ENCODE measurements at regions not wholly inside any gene's neighbourhood (a gene's known extent, or its start where the extent isn't known, plus 50 kb on each side); places are given as distances from the start of the nearest gene placed in this dataset.

GRCh38 chr11:30653606-30654005, 67.5 kb upstream of the MPPED2 start:
- Histone ChIP-seq H3K36me3 (ENCODE audit: insufficient read depth, insufficient read length, low read length) (no peaks in the 10 kb centered on the region), H3K9ac (ENCODE audit: insufficient read length, low read depth) (no peak overlapping the region), H3K9me3 (ENCODE audit: insufficient read depth, low read length) (no peaks in the 10 kb centered on the region), H3K4me3 (ENCODE audit: insufficient read length, low read depth) (no peak overlapping the region), H3K4me1 (ENCODE audit: insufficient read depth, insufficient read length) (no peaks in the 10 kb centered on the region), H3K27me3 (ENCODE audit: insufficient read depth, insufficient read length) (no peaks in the 10 kb centered on the region)
- TF ChIP-seq SUZ12 (IDR thresholded peaks at IDR 0.05; ENCODE audit: extremely low read depth, insufficient read depth, insufficient read length) (no peak), ZNF274 (IDR thresholded peaks at IDR 0.05; ENCODE audit: low read depth, low read length) (no peak), YY1 (IDR thresholded peaks at IDR 0.05; ENCODE audit: insufficient read depth, insufficient read length) (no peak)
- no peak for DNase-seq (ENCODE audit: low read depth, low spot score)

- Histone ChIP-seq H3K9ac (ENCODE audit: insufficient read length, low read depth) (no peak overlapping the region), H3K9me3 (ENCODE audit: insufficient read depth, low read length) (no peaks in the 10 kb centered on the region), H3K27me3 (ENCODE audit: insufficient read depth, insufficient read length) (no peaks in the 10 kb centered on the region), H3K4me1 (ENCODE audit: insufficient read depth, insufficient read length) (no peaks in the 10 kb centered on the region), H3K36me3 (ENCODE audit: insufficient read depth, insufficient read length, low read length) (no peaks in the 10 kb centered on the region), H3K4me3 (ENCODE audit: insufficient read length, low read depth) (no peak overlapping the region)
- TF ChIP-seq YY1 (IDR thresholded peaks at IDR 0.05; ENCODE audit: insufficient read depth, insufficient read length) (no peak), ZNF274 (IDR thresholded peaks at IDR 0.05; ENCODE audit: low read depth, low read length) (no peak), SUZ12 (IDR thresholded peaks at IDR 0.05; ENCODE audit: extremely low read depth, insufficient read depth, insufficient read length) (no peak)
- DNase-seq (ENCODE audit: low read depth, low spot score), result no peak
These were observed 66.6 kb upstream of the MPPED2 start for GRCh38 chr11:30652801-30653200.

- Histone ChIP-seq H3K27me3 (ENCODE audit: insufficient read depth, insufficient read length) (no peaks in the 10 kb centered on the region), H3K36me3 (ENCODE audit: insufficient read depth, insufficient read length, low read length) (no peaks in the 10 kb centered on the region), H3K4me1 (ENCODE audit: insufficient read depth, insufficient read length) (no peaks in the 10 kb centered on the region), H3K4me3 (ENCODE audit: insufficient read length, low read depth) (no peak overlapping the region), H3K9me3 (ENCODE audit: insufficient read depth, low read length) (no peaks in the 10 kb centered on the region), H3K9ac (ENCODE audit: insufficient read length, low read depth) (no peak overlapping the region)
- TF ChIP-seq ZNF274 (IDR thresholded peaks at IDR 0.05; ENCODE audit: low read depth, low read length) (no peak), SUZ12 (IDR thresholded peaks at IDR 0.05; ENCODE audit: extremely low read depth, insufficient read depth, insufficient read length) (no peak), YY1 (IDR thresholded peaks at IDR 0.05; ENCODE audit: insufficient read depth, insufficient read length) (no peak)
- no peak for DNase-seq (ENCODE audit: low read depth, low spot score)
These were observed 64.1 kb upstream of the MPPED2 start for GRCh38 chr11:30650266-30650665.

Measured in NT2/D1 (cell line).